Limb (tissue), 2 donors: ENCODE measurements at regions not wholly inside any gene's neighbourhood (a gene's known extent, or its start where the extent isn't known, plus 50 kb on each side); places are given as distances from the start of the nearest gene placed in this dataset.
"Not testable (repeated sequence)": the region's sequence is repeated elsewhere in the genome, so short reads cannot be mapped to it uniquely, and the experiment has no call there.

ENCODE experiments used
- DNase-seq, 2 donors: peaks; one replicate each; pipeline ENCODE4 v3.0.0-alpha.2; 2016; ENCODE audit errors: extremely low spot score in 2 of 2

DNA sequence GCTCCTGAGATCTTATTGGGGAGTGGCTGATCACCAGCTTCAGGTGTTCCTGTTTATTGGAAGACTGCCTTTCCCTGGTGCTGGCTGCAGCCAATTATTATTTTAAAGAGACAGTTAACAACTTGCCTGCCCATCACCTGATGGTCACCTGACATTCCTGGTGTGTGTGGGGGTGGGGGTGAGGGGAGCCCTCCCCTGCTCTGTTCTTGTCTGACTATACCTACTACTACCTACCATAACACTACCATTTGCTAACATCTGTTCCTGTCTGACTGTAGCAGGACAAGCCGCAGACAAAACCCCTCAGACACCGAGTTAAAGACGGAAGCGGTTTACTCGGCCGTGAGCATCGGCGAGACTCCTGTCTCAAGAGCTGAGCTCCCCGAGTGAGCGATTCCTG lies 54.9 kb upstream of the NBPF3 start:
- DNase-seq, result no peak

DNA sequence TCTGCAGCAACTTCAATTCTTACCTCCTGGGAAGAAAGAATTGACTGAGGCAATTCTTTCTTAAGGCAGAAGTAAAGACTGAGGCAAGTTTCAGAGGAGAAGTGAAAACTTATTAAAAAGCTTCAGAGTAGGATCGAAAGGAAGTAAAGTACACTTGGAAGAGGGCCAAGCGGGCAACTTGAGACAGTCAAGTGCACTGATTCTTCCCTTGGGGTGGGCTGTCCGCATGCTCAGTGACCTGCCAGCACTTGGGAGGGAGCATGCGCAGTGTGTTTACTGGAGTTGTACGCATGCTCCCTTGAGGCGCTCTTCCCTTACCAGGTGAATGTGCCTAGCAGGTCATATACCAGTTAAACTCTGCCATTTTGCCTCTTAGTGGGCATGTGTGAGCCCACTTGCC lies 55.3 kb upstream of the NBPF3 start:
- no peak for DNase-seq

DNA sequence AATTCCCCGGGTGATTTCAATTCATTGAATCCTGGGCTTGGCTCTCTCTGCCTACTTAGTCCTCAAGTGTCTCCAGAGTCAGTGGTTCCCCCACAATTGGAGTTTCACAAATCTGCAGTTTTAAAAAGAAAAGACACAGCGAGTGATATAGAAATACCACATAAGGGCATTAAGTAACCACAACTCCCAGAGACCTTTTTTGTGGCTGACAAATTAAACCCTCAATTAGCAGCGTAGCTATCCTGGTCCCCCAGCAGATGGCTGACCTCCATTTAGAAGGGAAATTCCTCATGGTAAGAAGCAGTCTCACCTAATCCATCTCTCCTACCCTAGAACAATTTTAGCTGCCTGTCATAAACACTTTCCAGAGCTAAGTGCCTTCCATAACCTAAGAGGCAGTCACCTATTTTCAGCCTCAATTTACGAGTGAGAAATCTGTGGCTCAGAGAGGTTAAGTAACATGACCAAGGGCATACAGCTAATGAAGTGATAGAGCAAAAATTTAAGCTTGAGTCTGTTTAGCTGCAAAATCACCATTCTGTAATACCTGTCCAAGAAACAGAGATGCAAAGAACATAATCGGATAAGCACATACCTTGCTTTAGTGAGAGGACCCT lies 56.0 kb upstream of the NBPF3 start:
- no peak for DNase-seq

DNA sequence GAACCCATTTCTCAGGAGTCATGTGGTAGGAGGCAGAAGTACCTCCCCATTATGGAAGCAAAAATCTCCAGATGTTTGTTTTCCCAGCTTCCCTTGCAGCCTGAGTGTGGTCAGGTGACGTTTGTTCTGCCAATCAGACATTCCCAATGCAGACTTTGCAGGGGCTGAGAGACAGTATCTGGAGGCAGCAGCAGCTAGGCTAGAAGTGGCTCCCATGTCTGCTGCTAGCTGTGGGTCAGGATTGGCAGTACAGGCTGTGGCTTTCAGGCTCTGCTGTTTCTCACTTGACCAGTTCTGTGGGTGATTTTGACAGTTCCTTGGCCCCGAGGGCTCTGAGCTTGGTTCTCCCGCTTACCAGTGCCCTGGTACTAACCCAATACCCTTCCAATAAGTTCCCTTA lies 58.6 kb upstream of the NBPF3 start:
- no peak for DNase-seq

DNA sequence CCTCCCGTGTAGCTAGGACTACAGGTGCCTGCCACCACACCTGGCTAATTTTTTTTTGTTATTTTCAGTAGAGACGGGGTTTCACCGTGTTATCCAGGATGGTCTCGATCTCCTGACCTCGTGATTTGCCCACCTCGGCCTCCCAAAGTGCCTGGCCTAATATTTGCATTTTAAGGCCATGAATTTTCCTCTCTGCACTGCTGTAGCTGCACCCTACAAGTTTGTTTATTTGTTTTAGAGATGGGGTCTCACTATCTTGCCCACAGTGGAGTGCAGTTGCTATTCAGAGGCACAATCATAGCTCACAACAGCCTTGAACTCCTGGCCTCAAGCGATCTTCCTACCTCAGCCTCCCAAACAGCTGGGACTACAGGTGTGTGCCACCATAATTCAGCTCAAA lies 59.8 kb upstream of the NBPF3 start:
- not testable (repeated sequence) for DNase-seq

DNA sequence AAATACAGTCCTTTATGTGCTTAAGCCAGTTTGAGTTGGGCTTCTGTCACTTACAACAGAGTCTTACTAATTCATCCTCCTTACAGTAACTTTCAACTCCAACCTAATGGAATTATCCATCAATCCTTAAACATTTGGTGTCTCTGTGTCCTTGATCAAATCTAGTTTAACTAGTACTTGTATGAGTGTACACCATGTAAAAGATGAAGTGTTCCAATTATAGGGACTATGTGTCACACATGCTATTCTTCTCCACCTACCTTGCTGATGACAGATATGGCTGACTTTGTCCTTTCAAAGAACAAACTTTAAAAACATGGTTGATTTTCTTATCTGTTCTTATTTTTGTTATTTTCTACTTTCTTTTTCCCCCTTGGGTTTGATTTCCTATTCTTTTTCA lies 60.4 kb upstream of the NBPF3 start:
- DNase-seq, result no peak

DNA sequence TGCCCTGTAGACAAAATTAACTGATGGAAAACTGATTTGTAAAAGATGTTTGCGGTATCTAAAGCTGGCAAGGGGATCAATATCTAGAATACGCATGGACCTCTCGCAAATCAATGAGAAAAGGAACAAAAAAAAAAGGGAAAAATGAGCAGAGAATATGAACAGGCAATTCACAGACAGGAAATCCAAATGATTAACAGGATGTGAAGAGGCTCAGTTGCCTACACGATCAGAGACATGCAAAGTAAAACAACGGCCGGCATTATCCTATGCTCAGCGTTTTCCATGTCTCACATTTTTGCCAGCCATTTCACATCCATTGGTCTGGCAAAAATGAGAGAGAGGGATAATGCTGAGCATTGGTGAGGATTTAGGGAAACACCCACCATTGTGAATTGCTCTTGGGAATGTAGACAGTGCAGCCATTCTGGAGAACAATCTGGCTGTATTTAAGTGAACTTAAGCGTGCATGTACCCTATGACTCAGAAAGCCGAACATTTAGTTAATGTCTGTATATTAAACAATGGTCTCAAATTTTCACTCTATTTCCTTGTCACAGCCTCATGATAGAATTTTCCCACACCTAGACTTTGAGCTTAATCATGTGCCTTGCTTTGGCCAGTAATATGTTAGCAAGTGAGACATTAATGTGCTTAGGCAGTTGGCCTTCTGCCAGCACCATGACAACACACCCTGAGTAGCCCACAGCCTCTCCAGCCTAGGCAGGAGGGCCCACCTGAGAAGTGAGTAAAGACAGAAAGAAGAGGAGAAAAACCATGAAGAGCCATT lies 61.0 kb upstream of the NBPF3 start:
- DNase-seq, result no peak

DNA sequence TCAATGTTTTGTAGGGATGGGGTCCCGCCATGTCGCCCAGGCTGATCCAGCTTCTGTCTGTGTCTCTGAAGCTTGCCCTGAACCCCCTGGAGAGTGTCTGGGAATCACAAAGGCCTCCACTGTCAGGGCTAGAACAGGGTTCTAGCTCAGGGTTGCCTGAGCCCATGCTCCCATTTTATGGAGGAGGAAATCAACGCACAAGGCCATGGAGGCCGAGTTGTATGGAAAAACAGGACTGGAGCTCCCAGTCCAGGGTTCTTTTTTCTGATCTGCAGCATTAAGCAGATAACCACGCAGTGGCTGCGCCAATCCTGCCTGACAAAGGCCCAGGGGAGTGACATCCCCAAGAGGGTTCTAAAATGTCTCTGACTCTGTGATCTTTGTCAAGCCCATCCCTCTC lies 67.6 kb upstream of the NBPF3 start:
- no peak for DNase-seq

DNA sequence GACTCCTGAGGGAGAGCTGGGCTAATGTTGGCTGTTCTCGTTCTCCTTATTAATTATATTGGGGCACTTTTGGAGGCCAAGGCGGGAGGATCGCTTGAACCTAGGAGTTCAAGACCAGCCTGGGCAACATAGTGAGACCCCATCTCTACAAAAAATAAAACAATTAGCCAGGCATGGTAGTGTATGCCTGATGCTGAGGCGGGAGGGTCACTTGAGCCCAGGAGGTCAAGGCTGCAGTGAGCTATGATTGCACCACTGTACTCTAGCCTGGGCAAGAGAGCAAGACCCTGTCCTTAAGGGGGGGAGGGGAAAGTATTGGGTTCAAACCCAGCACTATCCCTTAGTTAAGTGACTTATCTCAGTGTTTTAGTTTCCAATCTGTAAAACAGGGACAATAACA lies 70.0 kb upstream of the NBPF3 start:
- no peak for DNase-seq

DNA sequence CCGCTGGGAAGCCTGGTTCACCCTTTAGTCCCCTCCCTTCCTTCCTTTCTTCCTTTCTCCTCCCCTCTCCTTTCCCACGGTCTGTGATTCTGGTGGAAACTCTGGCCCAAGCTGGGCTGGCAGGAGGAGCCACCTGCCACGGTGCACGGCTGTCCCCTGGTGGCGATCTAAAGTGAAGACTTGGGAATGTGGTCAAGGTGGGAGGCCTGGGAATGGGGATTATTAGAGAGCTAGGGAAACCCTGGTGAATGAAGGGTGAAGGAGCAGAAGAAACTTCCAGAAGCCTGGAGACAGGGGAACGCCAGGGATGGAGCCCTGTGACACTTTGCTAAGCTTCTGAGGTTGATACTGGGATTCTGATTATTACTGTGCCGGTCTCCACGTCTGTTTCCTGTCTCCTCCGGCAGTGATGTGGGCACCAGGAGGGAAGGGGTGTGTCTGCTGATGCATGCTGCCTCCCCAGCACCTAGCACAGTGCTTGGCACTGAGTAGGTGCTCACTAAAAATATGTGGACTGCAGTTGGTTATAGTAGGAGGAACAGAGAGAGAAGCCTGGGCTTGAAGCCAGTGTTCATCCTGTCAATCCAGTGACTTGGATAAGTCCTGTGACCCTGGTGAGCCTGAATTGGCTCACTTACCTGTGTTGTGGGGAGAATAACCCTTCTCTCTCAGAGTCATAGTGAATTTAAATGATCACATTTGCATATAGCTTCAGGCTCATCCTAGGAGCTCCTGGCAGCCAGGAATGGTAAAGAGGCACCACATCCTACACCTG lies 71.2 kb upstream of the NBPF3 start:
- DNase-seq, result peak; percentile 79 to 89

DNA sequence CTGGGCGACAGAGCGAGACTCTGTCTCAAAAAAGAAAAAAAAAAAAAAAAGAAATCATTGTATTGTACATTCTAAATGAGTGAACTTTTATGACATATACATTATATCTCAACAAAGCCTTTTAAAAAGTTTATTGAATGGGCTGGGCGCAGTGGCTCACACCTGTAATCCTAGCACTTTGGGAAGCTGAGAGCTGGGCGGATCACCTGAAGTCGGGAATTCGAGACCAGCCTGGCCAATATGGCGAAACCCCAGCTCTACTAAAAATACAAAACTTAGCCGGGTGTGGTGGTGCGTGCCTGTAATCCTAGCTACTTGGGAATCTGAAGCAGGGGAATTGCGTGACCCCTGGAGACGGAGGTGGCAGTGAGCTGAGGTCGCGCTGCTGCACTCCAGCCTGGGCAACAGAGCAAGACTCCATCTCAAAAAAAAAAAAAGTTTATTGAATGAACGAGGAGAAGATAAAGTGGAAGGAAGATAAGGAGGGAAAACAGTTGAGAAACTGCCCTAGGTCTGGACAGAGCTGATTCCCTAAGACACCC lies 71.9 kb upstream of the NBPF3 start:
- not testable (repeated sequence) for DNase-seq

DNA sequence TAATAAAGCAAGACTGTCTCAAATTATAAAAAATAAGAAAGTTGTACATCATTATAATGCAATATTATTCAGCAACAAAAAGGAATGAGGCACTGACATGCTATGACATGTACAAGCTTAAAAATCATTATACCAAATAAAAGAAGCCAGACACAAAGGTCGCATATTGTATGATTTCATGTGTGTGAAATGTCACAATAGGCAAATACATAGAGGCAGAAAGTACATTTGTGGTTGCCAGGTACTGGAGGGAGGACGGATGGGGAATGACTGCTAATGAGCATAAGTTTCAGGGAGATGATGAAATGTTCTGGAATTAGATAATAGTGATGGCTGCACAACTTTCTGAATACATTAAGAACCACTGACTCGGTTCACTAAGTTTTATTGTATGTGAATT lies 73.6 kb upstream of the NBPF3 start:
- DNase-seq, result no peak

DNA sequence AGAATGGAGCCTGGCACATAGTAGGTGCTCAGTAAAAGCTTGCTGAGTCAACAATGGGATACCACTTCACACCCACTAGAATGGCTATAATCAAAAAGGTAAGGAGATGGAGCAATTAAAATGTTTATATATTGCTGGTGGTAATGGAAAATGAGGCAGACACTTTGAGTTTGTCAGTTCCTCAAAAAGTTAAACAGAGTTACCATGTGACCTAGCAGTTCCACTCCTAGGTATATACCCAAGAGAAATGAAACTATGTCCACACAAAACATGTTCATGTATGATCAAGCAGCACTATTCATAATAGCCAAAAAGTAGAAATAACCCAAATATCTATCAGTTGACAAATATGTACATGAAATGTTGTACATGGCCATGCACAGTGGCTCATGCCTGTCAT lies 74.8 kb upstream of the ECE1 start:
- DNase-seq, result no peak

DNA sequence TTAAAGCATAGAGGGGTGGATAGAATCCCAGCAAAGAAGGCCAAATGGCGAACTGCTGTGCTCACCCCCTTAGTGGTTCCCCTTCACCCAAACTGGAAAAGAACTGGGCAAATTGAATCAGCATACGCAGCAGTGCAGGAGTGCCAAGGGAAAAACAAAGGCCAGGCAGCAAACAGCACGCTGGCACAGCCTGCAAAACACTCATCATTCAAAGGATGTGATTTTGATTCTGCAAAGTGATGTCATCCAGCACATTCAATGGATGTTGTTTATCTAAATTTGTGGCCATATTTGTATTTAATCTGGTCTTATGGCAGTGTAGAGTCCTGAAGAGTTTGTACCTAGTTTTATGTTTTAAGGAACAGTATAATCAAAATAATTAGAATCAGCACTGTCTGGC lies 71.8 kb upstream of the ECE1 start:
- no peak for DNase-seq

DNA sequence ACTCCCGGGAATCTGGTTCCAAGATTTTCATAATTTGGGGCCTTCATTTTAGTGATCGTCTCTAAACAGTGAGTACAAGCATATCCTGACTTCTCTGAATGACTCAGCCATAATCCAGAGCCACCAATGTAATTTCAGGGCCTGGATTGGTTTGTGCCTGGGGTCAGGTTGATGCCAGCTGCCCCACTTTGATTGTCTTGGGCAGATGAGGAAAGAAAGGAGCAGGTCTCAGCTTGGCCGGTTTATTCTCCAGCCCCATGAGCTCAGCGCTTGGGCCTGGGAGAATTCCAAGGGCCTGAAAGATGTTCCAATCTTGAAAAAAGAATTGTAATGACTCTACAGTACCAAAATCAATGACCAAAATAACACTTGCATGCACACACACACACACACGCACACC lies 71.2 kb upstream of the ECE1 start:
- no peak for DNase-seq

DNA sequence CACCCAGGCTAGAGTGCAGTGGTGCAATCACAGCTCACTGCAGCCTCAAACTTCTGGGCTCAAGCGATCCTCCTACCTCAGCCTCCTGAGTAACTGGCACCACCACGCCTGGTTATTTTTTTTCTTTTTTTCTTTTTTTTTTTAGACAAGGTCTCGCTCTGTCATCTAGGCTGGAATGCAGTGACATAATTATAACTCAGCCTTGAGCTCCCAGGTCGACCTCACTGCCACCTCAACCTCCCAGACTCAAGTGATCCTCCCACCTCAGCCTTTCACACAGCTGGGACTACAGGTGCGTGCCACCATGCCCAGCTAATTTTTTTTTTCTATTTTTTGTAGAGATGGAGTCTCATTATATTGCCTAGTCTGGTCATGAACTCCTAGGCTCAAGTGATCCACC lies 66.9 kb upstream of the ECE1 start:
- DNase-seq, result no peak

DNA sequence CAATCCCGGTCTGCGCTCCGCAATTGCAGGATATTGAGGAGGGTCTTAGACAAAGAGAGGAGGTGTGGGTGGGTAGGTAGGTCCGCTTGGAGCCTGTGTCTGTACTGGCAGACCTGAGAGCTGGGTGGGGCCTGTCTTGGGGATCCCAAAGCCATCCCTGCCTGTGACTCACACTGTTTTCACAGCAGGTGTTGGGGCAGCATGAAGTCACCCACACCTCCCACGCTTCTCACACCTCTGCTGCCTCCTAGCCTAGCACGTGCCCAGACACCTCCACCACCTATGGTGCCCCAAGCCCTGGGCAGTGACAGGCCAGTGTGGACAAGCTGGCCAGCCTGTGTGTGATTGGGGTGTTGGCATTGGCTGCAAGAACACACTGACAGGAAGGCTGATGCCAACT lies 65.7 kb upstream of the ECE1 start:
- no peak for DNase-seq

DNA sequence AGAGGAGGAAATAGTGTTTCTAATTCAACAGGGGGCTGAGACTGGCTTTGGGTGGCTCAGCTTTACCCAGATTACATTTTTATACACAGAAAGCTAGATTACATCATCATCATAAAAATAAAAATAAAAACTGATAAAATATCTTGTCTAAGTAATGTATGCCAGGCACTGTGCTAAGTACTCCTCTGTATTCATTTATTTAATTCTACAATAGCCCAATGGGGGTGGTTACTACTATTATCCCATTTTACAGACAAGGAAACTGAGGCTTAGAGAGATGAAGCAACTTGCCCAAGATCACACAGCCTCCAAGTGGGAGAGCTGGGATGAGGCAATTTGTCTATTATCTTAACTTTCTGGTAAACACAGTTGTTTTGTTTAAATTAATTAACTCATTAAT lies 62.3 kb upstream of the ECE1 start:
- DNase-seq, result no peak

DNA sequence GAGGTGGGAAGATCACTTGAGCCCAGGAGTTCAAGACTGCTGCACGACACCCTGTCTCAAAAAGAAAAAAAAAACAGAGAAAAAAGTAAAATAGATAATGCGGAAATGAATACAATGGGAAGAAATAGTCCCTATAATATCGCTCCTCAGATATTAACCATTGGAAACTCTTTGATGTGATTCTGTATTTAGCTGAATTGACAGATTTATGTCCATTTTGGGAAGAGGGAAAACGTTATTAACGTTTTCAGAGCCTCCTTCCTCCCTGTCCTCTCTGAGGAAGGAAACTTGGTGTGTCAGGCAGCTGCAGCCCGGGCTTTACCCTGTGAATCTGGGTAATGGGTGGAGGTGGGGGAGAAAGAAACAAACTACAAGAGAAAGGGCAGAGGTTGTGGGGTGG lies 61.6 kb upstream of the ECE1 start:
- no peak for DNase-seq

DNA sequence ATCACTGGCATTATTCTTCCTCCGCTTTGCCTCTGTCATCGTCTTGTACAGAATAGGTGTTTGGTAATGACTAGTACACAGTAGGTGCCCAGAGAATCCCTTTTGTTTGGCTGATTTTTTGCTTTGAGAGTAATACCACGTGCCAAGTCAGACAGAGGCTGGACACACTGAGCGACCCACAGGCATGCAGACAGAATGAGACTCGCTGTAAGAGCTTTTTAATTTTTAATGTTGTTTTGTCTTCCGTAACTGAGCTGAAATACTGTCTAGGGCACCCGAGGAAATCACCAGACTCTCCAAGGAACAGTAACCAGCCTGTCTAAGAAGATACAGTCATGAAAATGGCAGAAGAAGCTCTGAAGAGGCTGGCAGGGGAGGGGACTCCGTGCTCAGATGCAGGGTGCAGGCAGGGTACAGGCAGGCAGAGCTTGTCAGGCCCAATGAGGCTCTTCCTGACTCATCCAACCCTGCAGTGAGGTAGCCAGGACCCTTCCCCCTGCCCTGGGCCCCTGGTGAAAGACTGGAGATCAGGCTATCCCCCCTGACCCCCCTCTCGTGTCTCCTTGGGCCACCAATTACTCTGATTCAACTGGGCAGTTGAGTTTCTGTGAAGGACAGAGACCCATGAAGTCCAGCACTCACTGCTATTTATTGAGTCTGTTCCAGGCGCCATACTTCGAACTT lies 60.1 kb upstream of the ECE1 start:
- no peak for DNase-seq

DNA sequence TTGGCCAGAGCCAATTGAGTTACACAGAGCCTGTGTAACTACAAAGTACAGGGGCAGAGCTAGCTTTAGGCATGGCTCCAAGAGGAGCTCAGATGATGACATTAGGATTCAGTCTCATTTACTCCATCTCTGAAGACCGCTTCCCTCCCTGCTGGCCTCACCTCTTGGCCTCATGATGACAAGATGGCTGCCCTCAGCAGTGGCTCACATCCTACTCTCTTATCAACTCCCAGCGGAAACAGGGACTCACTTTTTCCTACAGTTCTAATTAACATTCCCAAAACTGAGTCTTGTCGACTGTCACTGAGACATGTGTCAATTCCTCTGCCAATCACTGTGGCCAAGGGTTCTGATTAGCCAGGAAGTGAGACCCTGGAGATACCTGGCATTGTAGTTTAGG lies 59.4 kb upstream of the ECE1 start:
- DNase-seq, result no peak

DNA sequence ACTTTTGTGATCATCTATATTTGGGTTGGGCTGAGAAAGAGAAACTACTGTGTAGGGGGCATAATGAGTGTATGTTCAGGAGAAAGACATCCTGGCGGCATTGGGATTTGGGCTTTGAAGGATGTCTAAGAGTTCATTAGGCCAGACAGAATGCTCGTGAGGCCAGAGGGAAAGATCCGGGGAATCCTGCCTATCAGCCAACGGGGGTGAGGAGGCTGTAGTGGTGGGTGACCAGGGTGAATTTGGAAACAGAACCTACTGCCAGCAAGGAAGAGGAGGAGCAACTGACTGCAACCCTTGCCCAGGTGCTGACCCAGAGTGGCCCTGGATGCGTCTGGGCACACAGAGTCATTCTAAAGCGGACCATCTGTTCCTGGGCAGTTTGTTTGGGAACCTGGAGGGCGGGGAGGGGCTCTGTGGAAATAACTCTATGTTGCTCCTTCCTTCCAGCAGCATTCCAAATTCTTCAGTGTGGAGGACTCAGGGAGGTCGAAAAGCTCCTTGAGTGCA lies 56.9 kb upstream of the ECE1 start:
- DNase-seq, result no peak
